ENCODE measurements at regions not wholly inside any gene's neighbourhood (a gene's known extent, or its start where the extent isn't known, plus 50 kb on each side); places are given as distances from the start of the nearest gene placed in this dataset.

- H3K4me3 ChIP-seq (replicated peaks in 1 of 3; ENCODE audit: low read depth in 2 of 3, low read length in 3 of 3): no peak overlapping the region
- H3K4me2 ChIP-seq (replicated peaks; ENCODE audit: extremely low read depth, low read length, poor library complexity, severe bottlenecking): no peak overlapping the region
- intact Hi-C loops (cut with micrococcal nuclease): no loop called here
- no peaks in the 10 kb centered on the region for H3K36me3 ChIP-seq (replicated peaks in 1 of 2; ENCODE audit: control insufficient read depth in 1 of 2, insufficient read depth in 2 of 2, low read length in 2 of 2)
- Mint-ChIP-seq H3K9me3 (peaks cover 0 to 3% (median 0%) of the 10 kb centered on the region in 7 donors), H3K4me3 (no peak overlapping the region), H3K27ac (no peak overlapping the region), H3K4me1 (peaks cover 18% of the 10 kb centered on the region), H3K36me3 (peaks cover 0 to 4% of the 10 kb centered on the region in 2 donors), H3K27me3 (ENCODE audit: low read depth in 3 of 3) (peaks cover 0 to 4% (median 4%) of the 10 kb centered on the region in 3 donors)
- H3K79me2 ChIP-seq (ENCODE audit: insufficient read depth, low read length): no peaks in the 10 kb centered on the region
- H4K20me1 ChIP-seq (ENCODE audit: insufficient read depth, low read length): no peaks in the 10 kb centered on the region
- TF ChIP-seq CTCF (IDR thresholded peaks at IDR 0.05): no peak
- peaks cover 20% of the 10 kb centered on the region in 2 donors for H3K4me1 ChIP-seq (ENCODE audit: control insufficient read depth in 1 of 2, insufficient read depth in 2 of 2, low read length in 2 of 2)
- DNase-seq: no peak
- no peak overlapping the region for H2AFZ ChIP-seq (ENCODE audit: insufficient read depth, low read depth, low read length, poor library complexity, severe bottlenecking)
- H3K27ac ChIP-seq (ENCODE audit: low read depth in 1 of 2, low read length in 2 of 2): no peak overlapping the region
- H3K9ac ChIP-seq (ENCODE audit: insufficient read depth, low read length, poor library complexity, severe bottlenecking): no peak overlapping the region
- H3K27me3 ChIP-seq (ENCODE audit: control insufficient read depth in 2 of 2, insufficient read depth in 2 of 2, low read length in 2 of 2): no peaks in the 10 kb centered on the region
- peaks cover 0 to 2% of the 10 kb centered on the region in 2 donors for H3K9me3 ChIP-seq (replicated peaks in 1 of 2; ENCODE audit: control insufficient read depth in 1 of 2, insufficient read depth in 1 of 2, low read length in 2 of 2)
- whole genome bisulfite sequencing (ENCODE audit: insufficient coverage): 100% methylated on average over 2 of the region's 3 CpGs
Measured at GRCh38 chr14:58755031-58755925, 117.5 kb downstream of the DACT1 start.

GRCh38 chr14:58760121-58760520 lies 122.4 kb downstream of the DACT1 start:
- no peak overlapping the region for H3K4me2 ChIP-seq (replicated peaks; ENCODE audit: extremely low read depth, low read length, poor library complexity, severe bottlenecking)
- no peaks in the 10 kb centered on the region for H3K79me2 ChIP-seq (ENCODE audit: insufficient read depth, low read length)
- no peaks in the 10 kb centered on the region for H3K36me3 ChIP-seq (replicated peaks in 1 of 2; ENCODE audit: control insufficient read depth in 1 of 2, insufficient read depth in 2 of 2, low read length in 2 of 2)
- no peak for DNase-seq
- Mint-ChIP-seq H3K27ac (no peak overlapping the region), H3K4me1 (no peaks in the 10 kb centered on the region), H3K9me3 (peaks cover 0 to 6% (median 0%) of the 10 kb centered on the region in 7 donors), H3K4me3 (no peak overlapping the region), H3K36me3 (no peaks in the 10 kb centered on the region), H3K27me3 (ENCODE audit: low read depth in 3 of 3) (peaks cover 1 to 6% (median 4%) of the 10 kb centered on the region in 3 donors)
- intact Hi-C loops (cut with micrococcal nuclease): no loop called here
- no peaks in the 10 kb centered on the region for H4K20me1 ChIP-seq (ENCODE audit: insufficient read depth, low read length)
- no CpG with 5 or more reads among the region's 2 CpGs for WGBS (ENCODE audit: insufficient coverage)
- H3K27me3 ChIP-seq (ENCODE audit: control insufficient read depth in 2 of 2, insufficient read depth in 2 of 2, low read length in 2 of 2): no peaks in the 10 kb centered on the region
- H2AFZ ChIP-seq (ENCODE audit: insufficient read depth, low read depth, low read length, poor library complexity, severe bottlenecking): no peak overlapping the region
- H3K4me3 ChIP-seq (replicated peaks in 1 of 3; ENCODE audit: low read depth in 2 of 3, low read length in 3 of 3): no peak overlapping the region
- no peak overlapping the region for H3K9ac ChIP-seq (ENCODE audit: insufficient read depth, low read length, poor library complexity, severe bottlenecking)
- H3K27ac ChIP-seq (ENCODE audit: low read depth in 1 of 2, low read length in 2 of 2): no peak overlapping the region
- no peaks in the 10 kb centered on the region for H3K9me3 ChIP-seq (replicated peaks in 1 of 2; ENCODE audit: control insufficient read depth in 1 of 2, insufficient read depth in 1 of 2, low read length in 2 of 2)
- H3K4me1 ChIP-seq (ENCODE audit: control insufficient read depth in 1 of 2, insufficient read depth in 2 of 2, low read length in 2 of 2): no peaks in the 10 kb centered on the region
- no peak for TF ChIP-seq CTCF (IDR thresholded peaks at IDR 0.05)

Data from CD14-positive monocyte (primary cell).